GM19397 (cell line): ENCODE measurements at regions not wholly inside any gene's neighbourhood (a gene's known extent, or its start where the extent isn't known, plus 50 kb on each side); places are given as distances from the start of the nearest gene placed in this dataset.

Experiments
- ATAC-seq: cut with Tn5 transposase; IDR thresholded peaks from one replicate; pipeline ENCODE4 v1.9.1; 2021; ENCODE audit warnings: mild to moderate bottlenecking, moderate library complexity; ENCODE audit not compliant: unreplicated experiment

- no peak for ATAC-seq
These were observed 163.1 kb upstream of the NPVF start for GRCh38 chr7:25391295-25391861.

- no peak for ATAC-seq
These were observed 163.8 kb upstream of the NPVF start for GRCh38 chr7:25391961-25392587.

- ATAC-seq: no peak
These were observed 164.5 kb upstream of the NPVF start for GRCh38 chr7:25392588-25393338.

GRCh38 chr7:25395976-25396375, 167.7 kb upstream of the NPVF start:
- no peak for ATAC-seq

- no peak for ATAC-seq
These were observed 168.4 kb upstream of the NPVF start for GRCh38 chr7:25396668-25397067.

GRCh38 chr7:25398418-25398817, 170.1 kb upstream of the NPVF start:
- ATAC-seq: no peak

- no peak for ATAC-seq
These were observed 170.9 kb upstream of the NPVF start for GRCh38 chr7:25399000-25399750.

GRCh38 chr7:25402532-25402931, 174.2 kb upstream of the NPVF start:
- ATAC-seq: no peak

GRCh38 chr7:25405736-25406135, 177.4 kb upstream of the NPVF start:
- ATAC-seq: no peak

- ATAC-seq: no peak
These were observed 178.8 kb upstream of the NPVF start for GRCh38 chr7:25407053-25407452.

GRCh38 chr7:25408012-25408687, 179.9 kb upstream of the NPVF start:
- ATAC-seq: no peak

GRCh38 chr7:25408876-25409275, 180.6 kb upstream of the NPVF start:
- ATAC-seq: no peak

GRCh38 chr7:25409897-25410636, 181.8 kb upstream of the NPVF start:
- no peak for ATAC-seq

- no peak for ATAC-seq
These were observed 192.5 kb upstream of the NPVF start for GRCh38 chr7:25420771-25421170.

- ATAC-seq: no peak
These were observed 195.8 kb upstream of the NPVF start for GRCh38 chr7:25424113-25424512.

GRCh38 chr7:25424855-25425254, 196.6 kb upstream of the NPVF start:
- no peak for ATAC-seq

- no peak for ATAC-seq
These were observed 199.4 kb upstream of the NPVF start for GRCh38 chr7:25427721-25428120.

GRCh38 chr7:25429731-25430130, 201.4 kb upstream of the NPVF start:
- no peak for ATAC-seq

GRCh38 chr7:25430200-25430931, 202.1 kb upstream of the NPVF start:
- ATAC-seq: no peak
